ENCODE measurements at regions not wholly inside any gene's neighbourhood (a gene's known extent, or its start where the extent isn't known, plus 50 kb on each side); places are given as distances from the start of the nearest gene placed in this dataset.

DNA sequence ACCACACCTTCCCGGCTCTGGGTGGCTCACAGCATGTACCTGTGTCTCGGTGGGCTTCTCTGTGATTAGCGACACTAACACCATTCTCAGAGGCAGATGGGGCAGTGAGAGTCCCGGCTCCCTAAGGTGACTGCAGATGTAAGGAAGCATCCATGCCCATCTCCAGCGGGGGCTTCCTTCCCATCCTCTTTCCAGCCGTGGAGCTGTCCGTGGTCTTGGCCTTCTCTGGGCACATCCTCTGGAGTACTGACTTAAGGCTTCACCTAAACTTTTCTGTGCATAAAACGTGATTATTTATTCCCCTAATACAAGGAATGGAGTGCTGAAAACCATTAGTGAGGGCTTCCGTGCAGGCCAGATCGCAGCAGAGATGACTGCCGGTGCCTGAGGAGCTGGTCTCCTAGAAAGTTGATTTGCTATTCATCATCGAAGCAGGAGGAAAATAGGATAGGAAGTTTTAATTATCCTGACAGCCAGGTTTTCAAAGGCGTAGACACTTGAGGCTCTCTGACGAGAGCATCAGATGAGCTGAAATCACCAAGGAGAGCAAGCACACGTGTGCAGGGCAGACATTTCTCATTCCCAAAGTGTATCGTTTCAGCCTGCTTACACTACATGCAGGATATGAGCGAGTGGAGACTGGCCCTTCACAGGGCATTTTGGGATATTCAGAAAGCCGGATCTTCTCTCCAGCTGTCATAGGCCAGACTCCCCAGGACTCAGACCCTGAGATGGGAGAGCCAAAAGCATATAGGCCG lies 186.1 kb upstream of the SALL3 start:
- TF ChIP-seq, protein P1, sequence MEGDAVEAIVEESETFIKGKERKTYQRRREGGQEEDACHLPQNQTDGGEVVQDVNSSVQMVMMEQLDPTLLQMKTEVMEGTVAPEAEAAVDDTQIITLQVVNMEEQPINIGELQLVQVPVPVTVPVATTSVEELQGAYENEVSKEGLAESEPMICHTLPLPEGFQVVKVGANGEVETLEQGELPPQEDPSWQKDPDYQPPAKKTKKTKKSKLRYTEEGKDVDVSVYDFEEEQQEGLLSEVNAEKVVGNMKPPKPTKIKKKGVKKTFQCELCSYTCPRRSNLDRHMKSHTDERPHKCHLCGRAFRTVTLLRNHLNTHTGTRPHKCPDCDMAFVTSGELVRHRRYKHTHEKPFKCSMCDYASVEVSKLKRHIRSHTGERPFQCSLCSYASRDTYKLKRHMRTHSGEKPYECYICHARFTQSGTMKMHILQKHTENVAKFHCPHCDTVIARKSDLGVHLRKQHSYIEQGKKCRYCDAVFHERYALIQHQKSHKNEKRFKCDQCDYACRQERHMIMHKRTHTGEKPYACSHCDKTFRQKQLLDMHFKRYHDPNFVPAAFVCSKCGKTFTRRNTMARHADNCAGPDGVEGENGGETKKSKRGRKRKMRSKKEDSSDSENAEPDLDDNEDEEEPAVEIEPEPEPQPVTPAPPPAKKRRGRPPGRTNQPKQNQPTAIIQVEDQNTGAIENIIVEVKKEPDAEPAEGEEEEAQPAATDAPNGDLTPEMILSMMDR (optimal IDR thresholded peaks at IDR 0.05 in 1 of 3, IDR thresholded peaks at IDR 0.05 in 1 of 3, conservative IDR thresholded peaks at IDR 0.05 in 1 of 3; ENCODE audit: extremely low read depth in 1 of 3, insufficient read depth in 2 of 3, low read length in 3 of 3) = no peak
- no peak for TF ChIP-seq EZH2 (IDR thresholded peaks at IDR 0.05; ENCODE audit: low read length)

All from keratinocyte (primary cell).